Psoas muscle (tissue), 7 donors: ENCODE measurements at regions not wholly inside any gene's neighbourhood (a gene's known extent, or its start where the extent isn't known, plus 50 kb on each side); places are given as distances from the start of the nearest gene placed in this dataset.

ENCODE experiments used
- ATAC-seq, 4 donors: fragments of 200-7000 bp; cut with Tn5 transposase; one replicate each; pipeline ENCODE4 v1.9.1; 2020; ENCODE audit warnings: moderate library complexity in 3 of 4, mild to moderate bottlenecking in 2 of 4
- DNase-seq, 2 donors: peaks; one replicate each; pipeline ENCODE4 v3.0.0-alpha.2; 2020
- H3K27ac ChIP-seq: fragments of 200-600 bp; one replicate; pipeline ENCODE4 v1.8.0; 2022
- H3K27me3 ChIP-seq, 3 donors: fragments of 200-600 bp in 1 of 3; one replicate each; pipeline versions ENCODE4 v1.6.1 to v1.8.0; 2013 to 2022; ENCODE audit warnings: low read length in 2 of 3, mild to moderate bottlenecking in 2 of 3, moderate library complexity in 1 of 3; ENCODE audit not compliant: insufficient read depth in 3 of 3
- H3K36me3 ChIP-seq, 2 donors: fragments of 200-600 bp in 1 of 2; one replicate each; pipeline versions ENCODE4 v1.6.1 to v1.8.0; 2013 to 2022; ENCODE audit warnings: low read depth in 1 of 2, mild to moderate bottlenecking in 1 of 2, moderate library complexity in 1 of 2; ENCODE audit not compliant: insufficient read depth in 1 of 2
- H3K4me1 ChIP-seq: fragments of 200-600 bp; one replicate; pipeline ENCODE4 v1.8.0; 2022
- H3K4me3 ChIP-seq: fragments of 200-600 bp; one replicate; pipeline ENCODE4 v1.8.0; 2022; ENCODE audit warnings: mild to moderate bottlenecking
- H3K9me3 ChIP-seq: fragments of 200-600 bp; one replicate; pipeline ENCODE4 v1.8.0; 2022
- CTCF ChIP-seq: fragments of 200-600 bp; IDR thresholded peaks from one replicate; pipeline ENCODE4 v1.8.0; 2022; ENCODE audit warnings: antibody characterized with exemption
- WGBS, 3 donors: extraction: QIAGEN DNeasy Blood & Tissue Kit; methylation state at CpG; one replicate each; pipeline versions ENCODE4 v1.1.6 to v1.1.7; 2013; 5-methylcytosine and 5-hydroxymethylcytosine counted together
- intact Hi-C, 2 donors: fragments of 100-400 bp; cut with DNase I; formaldehyde crosslinking; loops; one replicate each; pipeline versions ENCODE4 v1.11.0 to v1.14.2; 2022
- donor health status: healthy with polysubstance abuse.
- donor health status: DM: no; HTN: no; CAD: no; lungs with moderate emphysema.
- donor health status: Bipolar disorder and iron deficiency.
- donor health status: healthy.
- donor health status: DM: yes; HTN: yes; CAD: no.
- donor health status: DM: no; HTN: no; CAD: no.
- donor health status: DM: yes; HTN: yes; CAD: no.

GRCh38 chr13:88674841-88675240, 1003.7 kb downstream of the SLITRK5 start:
- 48 to 71% (median 61%) methylated on average over 2 of the region's 2 CpGs for WGBS, 3 donors
- TF ChIP-seq CTCF = no peak
- no peak overlapping the region for H3K27ac ChIP-seq
- DNase-seq (no peak), ATAC-seq (no peak)
- no peak overlapping the region for H3K4me3 ChIP-seq
- H3K4me1 ChIP-seq = no peaks in the 10 kb centered on the region
- no peaks in the 10 kb centered on the region for H3K36me3 ChIP-seq
- intact Hi-C loops = no loop called here
- no peaks in the 10 kb centered on the region for H3K9me3 ChIP-seq
- no peaks in the 10 kb centered on the region for H3K27me3 ChIP-seq

- Histone ChIP-seq H3K36me3 (no peaks in the 10 kb centered on the region), H3K9me3 (no peaks in the 10 kb centered on the region), H3K27ac (no peak overlapping the region), H3K4me3 (no peak overlapping the region), H3K27me3 (no peaks in the 10 kb centered on the region), H3K4me1 (no peaks in the 10 kb centered on the region)
- no peak for DNase-seq
- 80 to 85% (median 82%) methylated on average over 2 of the region's 2 CpGs for WGBS, 3 donors
- no peak for TF ChIP-seq CTCF
- intact Hi-C loops = no loop called here
- no peak for ATAC-seq
These were observed 1004.3 kb downstream of the SLITRK5 start for GRCh38 chr13:88675347-88675996.

- no peak for ATAC-seq
- H3K4me3 ChIP-seq = no peak overlapping the region
- no peaks in the 10 kb centered on the region for H3K4me1 ChIP-seq
- intact Hi-C loops = no loop called here
- H3K27ac ChIP-seq = no peak overlapping the region
- H3K9me3 ChIP-seq = no peaks in the 10 kb centered on the region
- H3K36me3 ChIP-seq = no peaks in the 10 kb centered on the region
- no peak for DNase-seq
- TF ChIP-seq CTCF = no peak
- no peaks in the 10 kb centered on the region for H3K27me3 ChIP-seq
These were observed 1004.8 kb downstream of the SLITRK5 start for GRCh38 chr13:88676016-88676415.

- no peak overlapping the region for H3K4me3 ChIP-seq
- H3K4me1 ChIP-seq = no peaks in the 10 kb centered on the region
- H3K27ac ChIP-seq = no peak overlapping the region
- intact Hi-C loops = no loop called here
- no peaks in the 10 kb centered on the region for H3K27me3 ChIP-seq
- 91 to 97% (median 91%) methylated on average over 2 of the region's 2 CpGs for WGBS, 3 donors
- TF ChIP-seq CTCF = no peak
- no peaks in the 10 kb centered on the region for H3K36me3 ChIP-seq
- ATAC-seq (no peak), DNase-seq (no peak)
- H3K9me3 ChIP-seq = no peaks in the 10 kb centered on the region
These were observed 1014.3 kb downstream of the SLITRK5 start for GRCh38 chr13:88685459-88685858.

GRCh38 chr13:88701551-88701950, 1030.4 kb downstream of the SLITRK5 start:
- TF ChIP-seq CTCF = no peak
- H3K9me3 ChIP-seq = no peaks in the 10 kb centered on the region
- ATAC-seq (no peak), DNase-seq (no peak)
- H3K4me3 ChIP-seq = no peak overlapping the region
- H3K36me3 ChIP-seq = no peaks in the 10 kb centered on the region
- no peaks in the 10 kb centered on the region for H3K4me1 ChIP-seq
- no peak overlapping the region for H3K27ac ChIP-seq
- intact Hi-C loops = no loop called here
- no peaks in the 10 kb centered on the region for H3K27me3 ChIP-seq
